RPMI7951 (cell line): ENCODE measurements at regions not wholly inside any gene's neighbourhood (a gene's known extent, or its start where the extent isn't known, plus 50 kb on each side); places are given as distances from the start of the nearest gene placed in this dataset.

Experiments
- DNase-seq: peaks from one replicate; pipeline ENCODE4 v3.0.0-alpha.2; 2012; ENCODE audit warnings: low read depth

DNA sequence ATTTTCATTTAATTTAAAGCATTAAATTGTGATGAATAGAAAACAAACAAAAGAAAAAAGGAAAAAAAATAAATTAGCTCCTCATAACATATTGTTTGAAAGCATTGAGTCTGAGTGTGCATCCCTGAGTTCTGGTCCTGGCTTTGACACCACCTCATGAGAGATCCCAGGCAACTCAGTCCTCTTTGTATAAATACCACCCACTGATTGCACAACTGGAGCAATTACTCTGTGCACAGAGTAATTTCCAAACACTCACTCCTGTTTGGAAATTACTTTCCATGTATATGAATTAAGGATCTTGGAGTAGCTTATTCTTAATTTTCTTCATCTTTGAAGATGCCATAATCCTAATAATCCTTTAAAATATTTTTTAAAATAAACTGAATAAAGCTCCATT is 59.4 kb upstream of the C5orf46 start:
- DNase-seq = no peak

DNA sequence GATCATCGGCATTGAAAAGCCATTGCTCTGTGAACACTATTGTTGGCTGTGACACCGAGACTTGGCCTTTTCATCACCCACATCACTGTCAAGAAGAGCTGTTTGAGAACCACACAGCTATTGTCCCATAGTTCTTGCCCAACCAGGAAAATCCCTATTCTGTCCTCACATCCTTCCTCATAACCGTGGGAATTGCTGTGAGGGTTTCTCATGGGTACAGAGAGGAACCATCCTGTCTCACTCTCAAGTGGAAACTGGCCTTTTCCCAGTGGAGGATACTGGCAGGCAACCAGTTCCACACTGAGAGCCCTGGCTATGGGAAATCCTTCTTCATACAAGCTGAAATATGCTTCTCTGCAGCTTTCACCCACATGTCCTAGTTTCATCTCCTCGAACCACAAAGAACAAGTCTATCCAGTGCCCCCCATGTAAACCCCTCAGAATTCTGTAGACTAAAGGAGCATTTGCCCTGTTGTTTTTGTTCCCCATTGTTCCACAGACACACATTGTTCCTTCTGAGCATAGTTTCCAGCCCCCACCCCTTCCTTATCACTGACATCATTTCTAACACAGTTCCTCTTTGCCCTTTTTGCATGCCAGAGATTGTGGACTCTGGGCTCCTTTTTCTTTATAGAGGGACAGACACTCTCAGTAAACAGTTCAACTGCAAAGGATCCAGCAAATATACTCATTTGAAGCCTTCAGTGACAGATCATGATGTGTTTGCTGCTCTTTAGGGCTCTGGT is 57.8 kb upstream of the C5orf46 start:
- no peak for DNase-seq

- DNase-seq = no peak
Observed at GRCh38 chr5:147963436-147963835, 57.1 kb upstream of the C5orf46 start.

GRCh38 chr5:147961208-147961749 is 54.9 kb upstream of the C5orf46 start:
- no peak for DNase-seq

- no peak for DNase-seq
Observed at GRCh38 chr5:147957901-147958300, 51.6 kb upstream of the C5orf46 start.

- no peak for DNase-seq
Observed at GRCh38 chr5:147956842-147957223, 50.5 kb upstream of the C5orf46 start.

GRCh38 chr5:147956064-147956841 is 49.9 kb upstream of the C5orf46 start:
- no peak for DNase-seq
